Retinal pigment epithelial cell (primary cell): ENCODE measurements at regions not wholly inside any gene's neighbourhood (a gene's known extent, or its start where the extent isn't known, plus 50 kb on each side); places are given as distances from the start of the nearest gene placed in this dataset.
A peak's percentile ranks its signal among the peaks of the same experiment; 100 is the strongest.

Experiments
- DNase-seq: peaks from one replicate; pipeline ENCODE4 v3.0.0-alpha.2; 2010; ENCODE audit warnings: low read depth
- H3K4me3 ChIP-seq: 2 replicates; pipeline ENCODE4 v1.5.1; 2011; ENCODE audit warnings: mild to moderate bottlenecking, low read length, control low read depth, moderate library complexity
- TF ChIP-seq, protein P1 (sequence below): conservative IDR thresholded peaks from 2 replicates; pipeline ENCODE4 v1.5.1; 2011; ENCODE audit warnings: low read depth, low read length, control low read depth, inconsistent platforms

DNA sequence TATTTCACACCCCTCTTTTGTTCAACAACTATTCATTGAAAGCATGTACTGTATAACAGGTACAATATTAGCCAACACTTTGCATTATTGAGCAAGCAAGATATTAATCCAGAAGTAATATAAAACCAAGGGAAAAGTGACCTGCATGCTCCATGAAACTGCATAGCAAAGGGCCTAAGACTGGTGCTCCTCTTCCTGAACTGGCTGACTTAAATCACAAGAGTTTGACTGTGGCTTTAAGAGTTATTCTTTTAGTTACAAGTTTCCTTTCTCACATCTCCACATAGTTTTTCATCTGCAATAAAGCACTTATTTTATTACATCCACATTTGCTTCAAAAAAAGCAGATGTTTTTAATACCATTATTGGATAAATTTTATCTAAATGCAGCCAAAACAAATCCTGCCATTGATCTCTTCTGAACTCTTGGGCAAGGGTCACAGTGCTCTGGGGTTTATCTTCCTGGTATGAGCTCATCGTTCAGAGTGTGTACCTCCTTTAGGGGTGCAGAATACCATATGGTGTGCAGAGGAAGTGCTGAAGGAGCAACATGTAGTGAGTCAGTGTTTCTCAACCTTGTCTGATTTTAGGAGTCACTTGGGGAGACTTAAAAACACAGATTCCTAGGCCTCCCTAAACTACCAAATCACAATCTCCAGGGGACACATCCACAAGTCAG lies 1225.9 kb upstream of the MAP3K7 start:
- H3K4me3 ChIP-seq = no peak overlapping the region
- no peak for DNase-seq
- TF ChIP-seq, protein P1, sequence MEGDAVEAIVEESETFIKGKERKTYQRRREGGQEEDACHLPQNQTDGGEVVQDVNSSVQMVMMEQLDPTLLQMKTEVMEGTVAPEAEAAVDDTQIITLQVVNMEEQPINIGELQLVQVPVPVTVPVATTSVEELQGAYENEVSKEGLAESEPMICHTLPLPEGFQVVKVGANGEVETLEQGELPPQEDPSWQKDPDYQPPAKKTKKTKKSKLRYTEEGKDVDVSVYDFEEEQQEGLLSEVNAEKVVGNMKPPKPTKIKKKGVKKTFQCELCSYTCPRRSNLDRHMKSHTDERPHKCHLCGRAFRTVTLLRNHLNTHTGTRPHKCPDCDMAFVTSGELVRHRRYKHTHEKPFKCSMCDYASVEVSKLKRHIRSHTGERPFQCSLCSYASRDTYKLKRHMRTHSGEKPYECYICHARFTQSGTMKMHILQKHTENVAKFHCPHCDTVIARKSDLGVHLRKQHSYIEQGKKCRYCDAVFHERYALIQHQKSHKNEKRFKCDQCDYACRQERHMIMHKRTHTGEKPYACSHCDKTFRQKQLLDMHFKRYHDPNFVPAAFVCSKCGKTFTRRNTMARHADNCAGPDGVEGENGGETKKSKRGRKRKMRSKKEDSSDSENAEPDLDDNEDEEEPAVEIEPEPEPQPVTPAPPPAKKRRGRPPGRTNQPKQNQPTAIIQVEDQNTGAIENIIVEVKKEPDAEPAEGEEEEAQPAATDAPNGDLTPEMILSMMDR = no peak

DNA sequence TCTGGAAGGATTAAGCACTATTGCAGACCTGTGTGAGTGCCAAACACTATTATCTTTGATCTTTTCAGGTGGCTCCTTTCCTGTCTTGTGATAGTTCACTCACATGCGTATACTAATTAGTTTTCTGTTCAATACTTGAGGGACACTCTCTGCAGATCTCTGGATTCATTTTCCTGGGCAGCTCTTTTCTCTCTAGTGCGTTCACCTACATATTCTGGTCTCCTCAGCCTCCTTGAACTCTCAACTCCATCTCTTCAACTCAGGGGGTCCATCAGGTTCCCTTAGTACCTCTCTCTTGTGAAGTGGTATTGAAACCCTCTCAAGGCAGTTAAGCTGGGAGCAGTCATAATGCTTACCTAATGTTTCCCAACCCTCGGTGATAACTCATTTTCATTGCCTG lies 1218.1 kb upstream of the MAP3K7 start:
- no peak for DNase-seq
- TF ChIP-seq, protein P1 = no peak
- no peak overlapping the region for H3K4me3 ChIP-seq

DNA sequence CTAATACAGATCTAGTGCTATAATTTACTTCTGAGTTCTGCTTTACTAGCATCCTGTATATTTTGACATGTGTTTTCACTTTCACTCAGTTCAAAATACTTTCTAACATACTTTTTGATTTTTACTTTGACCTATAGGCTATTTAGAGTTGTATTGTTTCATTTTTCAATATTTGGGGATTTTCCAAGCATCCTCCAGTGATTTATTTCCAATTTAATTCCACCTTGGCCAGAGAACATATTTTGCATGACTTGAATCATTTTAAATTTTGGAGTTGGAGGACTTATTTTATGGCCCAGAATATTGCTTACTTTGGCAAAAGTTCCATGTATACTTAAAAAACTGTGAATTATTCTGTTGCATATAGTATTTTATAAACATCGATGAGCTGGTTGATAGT lies 1215.6 kb upstream of the MAP3K7 start:
- H3K4me3 ChIP-seq = no peak overlapping the region
- no peak for DNase-seq
- TF ChIP-seq, protein P1 = no peak

DNA sequence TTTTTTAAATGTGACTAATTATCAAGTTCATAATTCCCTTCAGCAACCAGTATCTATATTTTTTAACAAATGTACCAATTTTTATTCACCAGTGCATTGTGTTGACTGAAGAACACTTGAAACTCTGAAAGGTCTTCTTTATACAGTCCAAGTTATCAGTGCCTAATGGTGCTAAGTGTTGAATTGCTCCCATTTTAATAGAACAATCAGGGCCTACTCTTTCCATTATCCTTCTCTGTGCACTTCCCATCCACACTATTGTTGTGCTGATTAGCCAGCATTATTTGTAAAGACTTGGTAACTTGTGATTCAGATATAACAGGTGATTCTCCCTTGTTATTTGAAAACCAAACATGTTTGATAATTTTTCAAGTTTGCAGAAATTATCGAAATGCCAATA lies 1209.7 kb upstream of the MAP3K7 start:
- TF ChIP-seq, protein P1 = no peak
- no peak overlapping the region for H3K4me3 ChIP-seq
- no peak for DNase-seq

DNA sequence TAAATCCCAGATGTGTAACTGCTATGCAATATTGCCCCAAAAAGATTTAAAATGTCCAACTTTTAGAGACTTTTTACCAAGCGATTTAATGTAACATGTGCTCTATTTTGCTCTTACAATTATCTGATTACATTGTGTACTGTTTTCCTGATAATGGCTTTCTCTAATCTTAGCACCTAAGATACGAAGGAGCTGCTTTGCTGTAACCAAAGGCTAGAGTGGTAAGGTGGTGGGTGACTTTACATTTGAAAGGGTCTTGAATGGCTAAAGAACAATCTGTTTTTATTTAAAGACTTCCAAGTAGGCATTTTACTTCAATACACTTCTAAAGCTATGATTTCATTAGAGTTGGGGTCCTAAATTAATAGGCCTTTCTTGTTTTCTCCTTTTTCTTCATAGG lies 1201.6 kb upstream of the MAP3K7 start:
- no peak overlapping the region for H3K4me3 ChIP-seq
- no peak for DNase-seq
- TF ChIP-seq, protein P1 = no peak

DNA sequence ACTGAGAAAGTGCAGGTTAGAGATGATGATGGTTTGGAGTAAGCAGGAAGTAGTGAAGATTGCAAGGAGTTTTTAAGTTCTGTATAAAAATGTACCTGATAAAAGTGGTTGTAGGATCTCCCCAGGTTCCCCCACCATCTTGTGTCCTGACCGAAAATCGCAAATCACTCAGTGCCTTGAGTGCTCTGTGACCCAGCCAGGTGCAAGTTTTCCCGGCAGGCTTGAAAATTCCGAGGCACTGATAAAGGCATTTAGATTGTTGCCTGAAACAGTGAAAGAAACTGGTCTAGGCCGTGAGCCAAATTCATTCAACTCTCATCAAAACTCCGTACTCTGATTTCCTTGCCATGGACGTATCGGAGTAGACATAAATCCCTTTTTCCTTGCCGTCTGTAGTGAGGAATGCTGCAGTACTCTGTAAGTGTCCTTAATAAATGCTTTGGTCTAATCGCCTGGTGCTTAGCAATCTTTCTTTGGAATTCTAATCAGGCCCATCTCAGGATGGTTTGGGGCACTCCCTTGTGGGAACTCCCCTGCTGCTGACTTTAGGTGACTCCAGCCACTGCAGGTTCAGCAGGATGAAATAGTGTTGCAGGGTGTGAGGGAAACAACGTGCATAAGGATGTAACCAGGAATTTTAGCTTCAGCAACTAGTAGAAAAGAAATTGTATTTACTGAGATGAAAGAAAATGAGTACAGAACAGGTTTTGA lies 1199.8 kb upstream of the MAP3K7 start:
- TF ChIP-seq, protein P1 = no peak
- H3K4me3 ChIP-seq = no peak overlapping the region

DNA sequence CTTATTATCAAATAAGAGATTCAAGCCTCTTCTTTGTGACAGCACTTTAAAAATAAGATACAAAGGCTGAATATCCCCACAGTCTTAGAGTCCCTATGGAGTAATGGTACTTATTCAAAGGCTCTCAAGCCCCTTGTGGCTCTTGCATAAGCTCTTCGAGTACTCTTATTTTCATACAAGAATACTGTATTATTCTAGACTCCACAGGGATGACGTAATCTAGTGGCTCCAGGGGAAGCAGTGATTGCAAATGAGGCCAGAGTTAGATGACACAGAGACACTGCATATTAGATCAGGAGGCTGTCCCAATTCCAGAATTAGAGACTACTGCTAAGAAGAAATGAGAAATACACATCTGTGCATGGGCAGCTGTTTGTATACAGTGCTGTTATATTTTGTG lies 1195.9 kb upstream of the MAP3K7 start:
- no peak overlapping the region for H3K4me3 ChIP-seq
- TF ChIP-seq, protein P1 = no peak

More for the DNA sequence above, 1199.8 kb upstream of the MAP3K7 start:
- peak; percentile 92 for DNase-seq

More for the DNA sequence above, 1195.9 kb upstream of the MAP3K7 start:
- no peak for DNase-seq
